ENCODE measurements at regions not wholly inside any gene's neighbourhood (a gene's known extent, or its start where the extent isn't known, plus 50 kb on each side); places are given as distances from the start of the nearest gene placed in this dataset.
A peak's percentile ranks its signal among the peaks of the same experiment; 100 is the strongest.

- H3K4ac ChIP-seq (ENCODE audit: low read depth, low read length), result no peak overlapping the region
- no peak overlapping the region for H3K4me3 ChIP-seq (ENCODE audit: low read length)
- H3K4me2 ChIP-seq (ENCODE audit: low read length), result no peak overlapping the region
- no peaks in the 10 kb centered on the region for H3K79me1 ChIP-seq (ENCODE audit: low read length)
- H2BK5ac ChIP-seq (ENCODE audit: low read length), result no peak overlapping the region
- no peaks in the 10 kb centered on the region for H3K36me3 ChIP-seq (ENCODE audit: control insufficient read depth, insufficient read depth, low read length)
- no peak overlapping the region for H4K8ac ChIP-seq (ENCODE audit: low read depth, low read length)
- H2BK120ac ChIP-seq (ENCODE audit: low read depth, low read length), result no peak overlapping the region
- no peaks in the 10 kb centered on the region for H3K4me1 ChIP-seq (ENCODE audit: control insufficient read depth, low read depth, low read length)
- no peak overlapping the region for H4K5ac ChIP-seq (ENCODE audit: low read length)
- WGBS (ENCODE audit: extremely low coverage, insufficient coverage, low lambda C conversion rate), result no CpG with 5 or more reads among the region's 12 CpGs
- H3K79me2 ChIP-seq (ENCODE audit: control insufficient read depth, insufficient read depth, low read length), result no peaks in the 10 kb centered on the region
- no peak overlapping the region for H2BK15ac ChIP-seq (replicated peaks; ENCODE audit: low read depth)
- DNase-seq, result no peak
- H2AK5ac ChIP-seq (ENCODE audit: low read length), result no peak overlapping the region
- peak overlapping the region; percentile 91 for H3K23ac ChIP-seq (ENCODE audit: low read length)
- no peaks in the 10 kb centered on the region for H3K27me3 ChIP-seq (ENCODE audit: insufficient read depth, low read length, poor library complexity)
- H3K27ac ChIP-seq (ENCODE audit: low read depth, low read length), result no peak overlapping the region
- H3K18ac ChIP-seq (ENCODE audit: low read length), result no peak overlapping the region
- H3K9ac ChIP-seq (ENCODE audit: low read length), result no peak overlapping the region
- H3K56ac ChIP-seq (ENCODE audit: low read length), result no peak overlapping the region
Measured at GRCh38 chr2:12163866-12164265, 417.4 kb downstream of the LPIN1 start.

- no peak overlapping the region for H3K18ac ChIP-seq (ENCODE audit: low read length)
- H2AK5ac ChIP-seq (ENCODE audit: low read length), result no peak overlapping the region
- no peaks in the 10 kb centered on the region for H3K4me1 ChIP-seq (ENCODE audit: control insufficient read depth, low read depth, low read length)
- WGBS (ENCODE audit: extremely low coverage, insufficient coverage, low lambda C conversion rate), result no CpG with 5 or more reads among the region's 5 CpGs
- H3K56ac ChIP-seq (ENCODE audit: low read length), result no peak overlapping the region
- H3K4me2 ChIP-seq (ENCODE audit: low read length), result no peak overlapping the region
- no peaks in the 10 kb centered on the region for H3K36me3 ChIP-seq (ENCODE audit: control insufficient read depth, insufficient read depth, low read length)
- no peak overlapping the region for H4K5ac ChIP-seq (ENCODE audit: low read length)
- no peak overlapping the region for H3K27ac ChIP-seq (ENCODE audit: low read depth, low read length)
- H3K79me2 ChIP-seq (ENCODE audit: control insufficient read depth, insufficient read depth, low read length), result no peaks in the 10 kb centered on the region
- no peak overlapping the region for H2BK5ac ChIP-seq (ENCODE audit: low read length)
- H3K9ac ChIP-seq (ENCODE audit: low read length), result no peak overlapping the region
- no peak overlapping the region for H3K4me3 ChIP-seq (ENCODE audit: low read length)
- no peak overlapping the region for H2BK120ac ChIP-seq (ENCODE audit: low read depth, low read length)
- H3K23ac ChIP-seq (ENCODE audit: low read length), result no peak overlapping the region
- no peak overlapping the region for H2BK15ac ChIP-seq (replicated peaks; ENCODE audit: low read depth)
- no peaks in the 10 kb centered on the region for H3K27me3 ChIP-seq (ENCODE audit: insufficient read depth, low read length, poor library complexity)
- no peak overlapping the region for H3K4ac ChIP-seq (ENCODE audit: low read depth, low read length)
- H3K79me1 ChIP-seq (ENCODE audit: low read length), result no peaks in the 10 kb centered on the region
- H4K8ac ChIP-seq (ENCODE audit: low read depth, low read length), result no peak overlapping the region
- DNase-seq, result no peak
Measured at GRCh38 chr2:12164689-12165088, 418.3 kb downstream of the LPIN1 start.

- no peak overlapping the region for H3K23ac ChIP-seq (ENCODE audit: low read length)
- no peaks in the 10 kb centered on the region for H3K36me3 ChIP-seq (ENCODE audit: control insufficient read depth, insufficient read depth, low read length)
- no peak overlapping the region for H2BK120ac ChIP-seq (ENCODE audit: low read depth, low read length)
- no peak overlapping the region for H3K9ac ChIP-seq (ENCODE audit: low read length)
- no peak overlapping the region for H3K18ac ChIP-seq (ENCODE audit: low read length)
- DNase-seq, result peak; percentile 65
- no peaks in the 10 kb centered on the region for H3K4me1 ChIP-seq (ENCODE audit: control insufficient read depth, low read depth, low read length)
- H3K27ac ChIP-seq (ENCODE audit: low read depth, low read length), result no peak overlapping the region
- no peaks in the 10 kb centered on the region for H3K79me2 ChIP-seq (ENCODE audit: control insufficient read depth, insufficient read depth, low read length)
- no peaks in the 10 kb centered on the region for H3K79me1 ChIP-seq (ENCODE audit: low read length)
- H2BK15ac ChIP-seq (replicated peaks; ENCODE audit: low read depth), result no peak overlapping the region
- H3K4me3 ChIP-seq (ENCODE audit: low read length), result no peak overlapping the region
- H4K5ac ChIP-seq (ENCODE audit: low read length), result no peak overlapping the region
- H2BK5ac ChIP-seq (ENCODE audit: low read length), result no peak overlapping the region
- no peak overlapping the region for H2AK5ac ChIP-seq (ENCODE audit: low read length)
- H3K27me3 ChIP-seq (ENCODE audit: insufficient read depth, low read length, poor library complexity), result no peaks in the 10 kb centered on the region
- no peak overlapping the region for H3K4me2 ChIP-seq (ENCODE audit: low read length)
- no peak overlapping the region for H4K8ac ChIP-seq (ENCODE audit: low read depth, low read length)
- no peak overlapping the region for H3K56ac ChIP-seq (ENCODE audit: low read length)
- no peak overlapping the region for H3K4ac ChIP-seq (ENCODE audit: low read depth, low read length)
- WGBS (ENCODE audit: extremely low coverage, insufficient coverage, low lambda C conversion rate), result no CpG with 5 or more reads among the region's 13 CpGs
Measured at GRCh38 chr2:12167525-12168317, 421.3 kb downstream of the LPIN1 start.

GRCh38 chr2:12168354-12168753 lies 421.9 kb downstream of the LPIN1 start:
- H3K4ac ChIP-seq (ENCODE audit: low read depth, low read length), result no peak overlapping the region
- H3K23ac ChIP-seq (ENCODE audit: low read length), result no peak overlapping the region
- H3K9ac ChIP-seq (ENCODE audit: low read length), result no peak overlapping the region
- H3K79me2 ChIP-seq (ENCODE audit: control insufficient read depth, insufficient read depth, low read length), result no peaks in the 10 kb centered on the region
- no peak overlapping the region for H2BK15ac ChIP-seq (replicated peaks; ENCODE audit: low read depth)
- no peaks in the 10 kb centered on the region for H3K79me1 ChIP-seq (ENCODE audit: low read length)
- no peak overlapping the region for H2BK5ac ChIP-seq (ENCODE audit: low read length)
- no peak overlapping the region for H2AK5ac ChIP-seq (ENCODE audit: low read length)
- no peak overlapping the region for H2BK120ac ChIP-seq (ENCODE audit: low read depth, low read length)
- no peak overlapping the region for H3K4me3 ChIP-seq (ENCODE audit: low read length)
- H3K4me2 ChIP-seq (ENCODE audit: low read length), result no peak overlapping the region
- no peak overlapping the region for H4K8ac ChIP-seq (ENCODE audit: low read depth, low read length)
- H3K4me1 ChIP-seq (ENCODE audit: control insufficient read depth, low read depth, low read length), result no peaks in the 10 kb centered on the region
- no peak for DNase-seq
- no peak overlapping the region for H3K27ac ChIP-seq (ENCODE audit: low read depth, low read length)
- H3K18ac ChIP-seq (ENCODE audit: low read length), result no peak overlapping the region
- no peak overlapping the region for H4K5ac ChIP-seq (ENCODE audit: low read length)
- H3K36me3 ChIP-seq (ENCODE audit: control insufficient read depth, insufficient read depth, low read length), result no peaks in the 10 kb centered on the region
- no peak overlapping the region for H3K56ac ChIP-seq (ENCODE audit: low read length)
- no peaks in the 10 kb centered on the region for H3K27me3 ChIP-seq (ENCODE audit: insufficient read depth, low read length, poor library complexity)
- WGBS (ENCODE audit: extremely low coverage, insufficient coverage, low lambda C conversion rate), result no CpG with 5 or more reads among the region's 6 CpGs

GRCh38 chr2:12168791-12169388 lies 422.5 kb downstream of the LPIN1 start:
- no peak overlapping the region for H2AK5ac ChIP-seq (ENCODE audit: low read length)
- H3K79me2 ChIP-seq (ENCODE audit: control insufficient read depth, insufficient read depth, low read length), result no peaks in the 10 kb centered on the region
- H3K27me3 ChIP-seq (ENCODE audit: insufficient read depth, low read length, poor library complexity), result no peaks in the 10 kb centered on the region
- no peak overlapping the region for H3K27ac ChIP-seq (ENCODE audit: low read depth, low read length)
- no peak for DNase-seq
- no peak overlapping the region for H3K9ac ChIP-seq (ENCODE audit: low read length)
- H4K5ac ChIP-seq (ENCODE audit: low read length), result no peak overlapping the region
- H2BK15ac ChIP-seq (replicated peaks; ENCODE audit: low read depth), result no peak overlapping the region
- H3K18ac ChIP-seq (ENCODE audit: low read length), result no peak overlapping the region
- no peak overlapping the region for H3K4me2 ChIP-seq (ENCODE audit: low read length)
- WGBS (ENCODE audit: extremely low coverage, insufficient coverage, low lambda C conversion rate), result no CpG with 5 or more reads among the region's 4 CpGs
- H3K4me1 ChIP-seq (ENCODE audit: control insufficient read depth, low read depth, low read length), result no peaks in the 10 kb centered on the region
- H2BK120ac ChIP-seq (ENCODE audit: low read depth, low read length), result no peak overlapping the region
- H3K36me3 ChIP-seq (ENCODE audit: control insufficient read depth, insufficient read depth, low read length), result no peaks in the 10 kb centered on the region
- no peak overlapping the region for H3K23ac ChIP-seq (ENCODE audit: low read length)
- H3K4ac ChIP-seq (ENCODE audit: low read depth, low read length), result no peak overlapping the region
- H3K56ac ChIP-seq (ENCODE audit: low read length), result no peak overlapping the region
- no peak overlapping the region for H4K8ac ChIP-seq (ENCODE audit: low read depth, low read length)
- no peaks in the 10 kb centered on the region for H3K79me1 ChIP-seq (ENCODE audit: low read length)
- H3K4me3 ChIP-seq (ENCODE audit: low read length), result no peak overlapping the region
- H2BK5ac ChIP-seq (ENCODE audit: low read length), result no peak overlapping the region

All from mesendoderm (in vitro differentiated cells).